ENCODE measurements at regions not wholly inside any gene's neighbourhood (a gene's known extent, or its start where the extent isn't known, plus 50 kb on each side); places are given as distances from the start of the nearest gene placed in this dataset.

DNA sequence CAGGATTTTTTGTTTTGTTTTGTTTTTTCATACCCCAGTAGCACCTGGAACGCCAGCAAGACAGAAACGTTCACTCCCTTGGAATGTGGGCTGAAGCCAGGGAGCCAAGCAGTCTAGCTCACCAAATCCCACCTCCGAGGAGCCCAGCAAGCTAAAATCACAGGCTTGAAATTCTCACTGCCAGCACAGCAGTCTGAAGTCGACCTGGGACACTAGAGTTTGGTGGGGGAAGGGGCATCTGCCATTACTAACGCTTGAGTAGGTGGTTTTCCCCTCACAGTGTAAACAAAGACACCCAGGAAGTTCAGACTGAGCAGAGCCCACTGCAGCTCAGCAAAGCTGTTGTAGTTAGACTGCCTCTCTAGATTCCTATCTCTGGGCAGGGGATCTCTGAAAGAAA, 99.6 kb upstream of the FGF16 start:
- TF ChIP-seq, protein P1, sequence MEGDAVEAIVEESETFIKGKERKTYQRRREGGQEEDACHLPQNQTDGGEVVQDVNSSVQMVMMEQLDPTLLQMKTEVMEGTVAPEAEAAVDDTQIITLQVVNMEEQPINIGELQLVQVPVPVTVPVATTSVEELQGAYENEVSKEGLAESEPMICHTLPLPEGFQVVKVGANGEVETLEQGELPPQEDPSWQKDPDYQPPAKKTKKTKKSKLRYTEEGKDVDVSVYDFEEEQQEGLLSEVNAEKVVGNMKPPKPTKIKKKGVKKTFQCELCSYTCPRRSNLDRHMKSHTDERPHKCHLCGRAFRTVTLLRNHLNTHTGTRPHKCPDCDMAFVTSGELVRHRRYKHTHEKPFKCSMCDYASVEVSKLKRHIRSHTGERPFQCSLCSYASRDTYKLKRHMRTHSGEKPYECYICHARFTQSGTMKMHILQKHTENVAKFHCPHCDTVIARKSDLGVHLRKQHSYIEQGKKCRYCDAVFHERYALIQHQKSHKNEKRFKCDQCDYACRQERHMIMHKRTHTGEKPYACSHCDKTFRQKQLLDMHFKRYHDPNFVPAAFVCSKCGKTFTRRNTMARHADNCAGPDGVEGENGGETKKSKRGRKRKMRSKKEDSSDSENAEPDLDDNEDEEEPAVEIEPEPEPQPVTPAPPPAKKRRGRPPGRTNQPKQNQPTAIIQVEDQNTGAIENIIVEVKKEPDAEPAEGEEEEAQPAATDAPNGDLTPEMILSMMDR (IDR thresholded peaks at IDR 0.05): no peak
- no peak for TF ChIP-seq ZFX (IDR thresholded peaks at IDR 0.05; ENCODE audit: borderline replicate concordance)

Data from 22Rv1 (cell line).